GM20431 (cell line): ENCODE measurements at regions not wholly inside any gene's neighbourhood (a gene's known extent, or its start where the extent isn't known, plus 50 kb on each side); places are given as distances from the start of the nearest gene placed in this dataset.
"Not testable (repeated sequence)": the region's sequence is repeated elsewhere in the genome, so short reads cannot be mapped to it uniquely, and the experiment has no call there.

Source experiments
- in situ Hi-C: fragments of 300-500 bp; cut with MseI, MboI; formaldehyde crosslinking; loops from one replicate; pipeline ENCODE4 v1.15.0; 2020; ENCODE audit warnings: low sequenced_read_pairs; ENCODE audit not compliant: unreplicated experiment

GRCh38 chr12:4194668-4195067 is 78.9 kb upstream of the CCND2 start:
- in situ Hi-C loops, result no loop called here

- in situ Hi-C loops, result no loop called here
Observed at GRCh38 chr12:4193821-4194220, 79.7 kb upstream of the CCND2 start.

DNA sequence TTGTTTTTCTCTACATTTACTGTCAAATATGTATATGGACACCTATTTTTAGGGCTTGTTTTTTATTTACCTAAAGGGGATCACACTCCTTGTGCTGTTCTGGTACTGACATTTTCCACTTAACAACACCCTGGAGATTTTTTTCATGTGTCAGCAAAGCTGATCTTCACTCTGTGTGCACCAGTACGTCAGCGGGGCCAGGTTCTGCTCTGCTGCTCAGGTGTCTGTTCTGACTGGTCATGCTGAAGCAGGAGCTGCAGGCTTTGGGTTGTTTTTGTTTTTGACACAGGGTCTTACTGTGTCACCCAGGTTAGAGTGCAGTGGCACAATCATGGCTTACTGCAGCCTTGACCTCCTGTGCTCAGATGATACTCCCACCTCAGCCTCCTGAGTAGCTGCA is 81.9 kb upstream of the CCND2 start:
- in situ Hi-C loops, result no loop called here

GRCh38 chr12:4191149-4191548 is 82.4 kb upstream of the CCND2 start:
- in situ Hi-C loops, result no loop called here

DNA sequence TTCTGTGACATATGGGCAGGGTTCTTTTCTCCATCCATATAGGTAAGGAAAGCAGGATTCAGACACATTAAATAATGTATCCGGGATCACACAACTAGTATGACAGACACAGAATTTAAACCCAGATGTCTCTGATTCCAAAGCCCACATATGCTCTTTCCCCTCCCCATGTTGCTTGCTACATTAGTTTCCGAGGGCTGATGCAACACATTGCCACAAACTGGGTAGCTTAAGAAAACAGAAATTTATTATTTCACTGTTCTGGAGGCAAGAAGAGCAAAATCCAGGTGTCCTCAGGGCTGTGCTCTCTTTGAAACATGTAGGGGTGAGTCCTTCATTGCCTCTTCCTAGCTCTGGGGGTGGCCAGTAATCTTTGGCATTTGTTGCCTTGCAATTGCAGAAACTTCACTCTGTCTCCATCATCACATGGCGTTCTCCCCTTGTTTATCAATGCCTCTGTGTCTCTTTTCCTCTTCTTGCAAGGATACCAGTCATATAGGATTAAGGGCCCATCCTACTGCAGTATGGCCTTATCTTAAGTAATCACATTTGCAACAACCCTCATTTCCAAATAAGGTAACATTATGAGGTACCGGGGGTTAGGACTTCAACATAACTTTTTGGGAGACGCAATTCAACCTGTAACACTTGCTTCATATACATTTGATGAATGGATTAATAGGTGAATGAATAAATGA is 83.0 kb upstream of the CCND2 start:
- in situ Hi-C loops, result no loop called here

GRCh38 chr12:4189721-4190120 is 83.8 kb upstream of the CCND2 start:
- in situ Hi-C loops, result no loop called here

GRCh38 chr12:4187916-4188315 is 85.6 kb upstream of the CCND2 start:
- in situ Hi-C loops, result no loop called here

GRCh38 chr12:4187315-4187714 is 86.2 kb upstream of the CCND2 start:
- in situ Hi-C loops, result not testable (repeated sequence)

- in situ Hi-C loops, result no loop called here
Observed at GRCh38 chr12:4178424-4179170, 95.0 kb upstream of the CCND2 start.

- in situ Hi-C loops, result no loop called here
Observed at GRCh38 chr12:4177262-4177661, 96.3 kb upstream of the CCND2 start.

GRCh38 chr12:4176168-4176567 is 97.4 kb upstream of the CCND2 start:
- in situ Hi-C loops, result no loop called here

DNA sequence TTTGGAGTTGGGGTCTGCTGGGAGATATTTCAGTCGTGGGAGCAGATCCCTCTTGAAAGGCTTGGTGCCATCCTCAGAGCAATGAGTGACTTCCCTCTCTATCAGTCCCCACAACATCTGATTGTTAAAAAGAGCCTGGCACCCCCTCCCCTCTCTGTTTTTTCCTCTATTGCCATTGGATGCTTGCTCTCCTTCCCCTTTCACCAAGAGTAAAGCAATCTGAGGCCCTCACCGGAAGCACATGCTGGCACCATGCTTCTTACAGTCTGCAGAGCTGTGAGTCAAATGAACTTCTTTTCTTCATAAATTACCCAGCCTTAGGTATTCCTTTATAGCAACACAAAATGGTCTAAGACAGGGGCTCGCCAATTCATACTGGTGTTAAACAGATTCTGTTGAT is 99.1 kb upstream of the CCND2 start:
- in situ Hi-C loops, result no loop called here

DNA sequence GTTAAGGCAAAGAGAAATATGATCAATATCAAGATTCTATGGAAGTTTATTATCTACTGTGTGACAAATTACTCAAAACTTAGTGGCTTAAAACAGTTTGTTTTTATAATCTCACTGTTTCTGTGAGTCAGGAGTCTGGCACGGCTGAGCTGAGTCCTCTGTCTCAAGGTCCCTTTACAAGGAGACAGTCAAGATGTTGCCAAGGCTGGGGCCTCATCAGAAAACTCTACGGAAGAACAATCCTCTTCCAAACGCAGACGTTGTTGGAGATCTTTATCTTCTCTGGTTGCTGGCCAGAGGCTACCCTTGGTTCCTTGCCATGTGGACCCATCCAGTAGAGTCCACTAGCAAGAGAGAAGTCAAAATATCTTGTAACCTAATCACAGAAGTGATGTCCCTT is 100.6 kb upstream of the CCND2 start:
- in situ Hi-C loops, result no loop called here

DNA sequence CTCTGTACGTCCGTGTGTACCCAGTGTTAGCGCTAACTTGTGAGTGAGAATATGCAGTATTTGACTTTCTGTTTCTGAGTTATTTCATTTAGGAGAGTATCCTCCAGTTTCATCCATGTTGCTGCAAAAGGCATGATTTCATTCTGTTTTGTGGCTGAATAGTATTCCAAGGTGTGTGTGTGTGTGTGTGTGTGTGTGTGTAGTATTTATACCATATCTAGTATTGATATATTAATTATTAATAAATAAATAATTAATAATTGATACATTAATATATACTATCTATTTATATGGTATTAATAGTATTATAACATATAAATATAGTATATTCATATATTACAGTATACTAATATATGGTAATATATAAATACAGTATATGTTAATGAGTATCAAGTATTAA is 101.8 kb upstream of the CCND2 start:
- in situ Hi-C loops, result no loop called here

- in situ Hi-C loops, result no loop called here
Observed at GRCh38 chr12:4169959-4170358, 103.6 kb upstream of the CCND2 start.

- in situ Hi-C loops, result no loop called here
Observed at GRCh38 chr12:4169531-4169930, 104.0 kb upstream of the CCND2 start.

DNA sequence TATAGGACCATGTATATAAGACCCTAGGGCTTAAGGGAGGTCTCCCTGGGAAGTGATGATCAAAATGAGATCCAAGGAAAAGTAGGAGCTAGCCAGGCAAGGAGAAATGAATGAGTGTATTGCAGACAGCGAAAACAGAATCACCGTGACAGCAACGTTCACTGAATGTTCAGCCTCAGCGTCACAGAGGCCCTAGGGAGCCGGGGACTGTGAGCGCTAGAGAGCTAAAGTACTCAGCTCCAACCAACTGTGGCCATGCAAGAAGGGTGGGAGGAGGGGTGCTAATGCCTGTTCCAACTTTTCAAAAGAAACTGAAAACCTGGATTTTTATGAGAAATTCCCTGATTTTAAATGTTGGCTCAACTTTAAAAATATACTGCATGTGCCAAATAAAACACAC is 105.5 kb upstream of the CCND2 start:
- in situ Hi-C loops, result no loop called here

- in situ Hi-C loops, result no loop called here
Observed at GRCh38 chr12:4164559-4165558, 108.7 kb upstream of the CCND2 start.

- in situ Hi-C loops, result no loop called here
Observed at GRCh38 chr12:4164188-4164558, 109.4 kb upstream of the CCND2 start.

- in situ Hi-C loops, result no loop called here
Observed at GRCh38 chr12:4161718-4162117, 111.8 kb upstream of the CCND2 start.
